ENCODE measurements at regions not wholly inside any gene's neighbourhood (a gene's known extent, or its start where the extent isn't known, plus 50 kb on each side); places are given as distances from the start of the nearest gene placed in this dataset.
A peak's percentile ranks its signal among the peaks of the same experiment; 100 is the strongest.

DNA sequence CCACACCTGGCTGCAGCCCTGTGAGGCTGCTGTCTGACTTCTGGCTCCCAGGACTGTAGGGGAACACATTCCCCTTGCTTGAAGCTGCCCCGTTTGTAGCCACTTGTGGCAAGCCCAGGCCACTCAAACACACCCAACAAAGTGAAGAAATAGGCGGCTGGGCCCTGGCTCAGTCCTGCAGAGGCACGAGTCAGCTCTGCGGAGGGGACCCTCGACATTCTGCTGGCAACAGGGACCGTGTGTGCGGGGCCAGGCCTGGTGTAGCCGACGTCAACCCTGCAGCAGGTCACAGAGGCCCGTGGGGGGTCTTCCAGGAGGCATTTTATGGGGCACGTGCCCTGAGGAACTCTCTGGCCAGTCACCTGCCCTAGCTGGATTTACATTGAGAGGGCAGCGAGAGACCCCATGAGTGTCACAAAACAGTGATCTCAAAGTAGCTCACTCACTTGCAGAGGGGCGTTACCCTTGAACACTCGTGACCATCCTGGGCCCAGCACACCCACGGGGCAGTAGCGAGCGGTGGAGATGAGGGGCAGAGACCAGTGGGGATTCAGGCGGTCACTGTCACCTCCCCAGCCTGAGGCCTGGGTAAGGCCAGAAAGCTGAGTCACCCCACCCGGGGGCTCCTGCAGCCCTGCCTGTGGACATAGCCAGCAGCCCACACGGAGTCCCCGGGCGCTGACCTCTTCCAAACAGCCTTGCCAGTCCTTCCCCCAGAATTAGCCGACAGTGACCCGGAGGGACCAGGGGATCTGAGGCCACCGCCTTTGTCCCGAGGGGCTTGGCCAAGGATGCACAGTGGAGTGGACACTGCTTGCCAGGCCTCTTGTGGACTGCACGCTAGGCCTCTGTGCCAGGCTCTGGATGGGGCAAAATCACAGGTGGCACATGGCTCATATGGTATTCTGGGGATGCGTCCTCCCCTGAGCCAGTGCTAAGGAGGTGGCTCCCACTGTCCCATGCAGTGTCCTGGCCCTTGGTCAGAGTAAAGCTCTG is 139.5 kb downstream of the CTTN start:
- intact Hi-C loops (cut with DNase I, micrococcal nuclease) = no loop called here
- ATAC-seq (no peak), DNase-seq (peak in 2 of 3 donors; percentile 23 to 34)

GRCh38 chr11:70538641-70539359 is 140.5 kb downstream of the CTTN start:
- no peaks in the 10 kb centered on the region for H3K9me3 ChIP-seq
- H3K36me3 ChIP-seq (ENCODE audit: low read depth) = no peaks in the 10 kb centered on the region
- ATAC-seq (no peak), DNase-seq (peak in 2 of 3 donors; percentile 19 to 24)
- intact Hi-C loops (cut with DNase I, micrococcal nuclease) = no loop called here
- H3K4me1 ChIP-seq (ENCODE audit: low read depth) = peaks cover 4% of the 10 kb centered on the region
- no peak overlapping the region for H3K4me3 ChIP-seq
- TF ChIP-seq CTCF (IDR thresholded peaks at IDR 0.05) = no peak

More for the DNA sequence above, 139.5 kb downstream of the CTTN start:
- Histone ChIP-seq H3K9me3 (no peaks in the 10 kb centered on the region), H3K4me1 (ENCODE audit: low read depth) (peaks cover 4% of the 10 kb centered on the region), H3K4me3 (no peak overlapping the region), H3K36me3 (ENCODE audit: low read depth) (no peaks in the 10 kb centered on the region)
- no peak for TF ChIP-seq CTCF (IDR thresholded peaks at IDR 0.05)

DNA sequence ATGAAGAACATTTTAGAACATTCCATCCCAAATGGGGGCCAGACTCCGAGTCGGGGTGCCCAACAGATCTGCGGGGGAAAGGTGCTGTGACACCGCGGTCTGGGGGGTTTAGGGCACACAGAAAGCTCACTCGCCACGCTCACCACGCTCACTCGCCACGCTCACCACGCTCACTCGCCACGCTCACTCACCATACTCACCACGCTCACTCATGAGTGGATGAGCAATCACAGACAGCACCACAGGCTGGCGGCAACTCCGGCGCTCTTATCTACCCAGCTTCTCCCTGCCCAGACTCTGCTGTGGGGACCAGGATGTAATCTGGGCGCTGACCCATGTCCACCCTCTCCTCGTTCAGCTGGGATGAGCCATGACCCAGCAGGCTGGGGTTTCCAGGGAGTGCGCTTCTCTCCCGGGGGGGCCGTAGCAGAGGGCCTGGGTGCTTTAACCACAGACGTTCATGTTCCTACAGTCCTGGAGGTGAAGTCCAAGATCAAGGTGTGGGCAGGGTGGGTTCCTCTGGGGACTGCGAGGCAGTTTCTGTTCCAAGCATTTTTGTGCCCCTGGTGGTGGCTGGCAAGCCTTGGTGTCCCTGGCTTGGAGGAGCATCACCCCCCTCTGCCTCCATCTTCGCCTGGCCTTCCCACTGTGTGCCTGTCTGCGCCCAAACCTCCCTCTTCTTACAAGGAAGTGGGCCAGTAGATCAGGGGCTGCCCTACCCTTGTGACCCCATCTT is 141.2 kb downstream of the CTTN start:
- Histone ChIP-seq H3K9me3 (no peaks in the 10 kb centered on the region), H3K4me1 (ENCODE audit: low read depth) (peaks cover 4% of the 10 kb centered on the region), H3K36me3 (ENCODE audit: low read depth) (no peaks in the 10 kb centered on the region), H3K4me3 (no peak overlapping the region)
- DNase-seq (peak in 2 of 3 donors; percentile 6 to 31), ATAC-seq (no peak)
- no peak for TF ChIP-seq CTCF (IDR thresholded peaks at IDR 0.05)
- intact Hi-C loops (cut with DNase I, micrococcal nuclease) = no loop called here

DNA sequence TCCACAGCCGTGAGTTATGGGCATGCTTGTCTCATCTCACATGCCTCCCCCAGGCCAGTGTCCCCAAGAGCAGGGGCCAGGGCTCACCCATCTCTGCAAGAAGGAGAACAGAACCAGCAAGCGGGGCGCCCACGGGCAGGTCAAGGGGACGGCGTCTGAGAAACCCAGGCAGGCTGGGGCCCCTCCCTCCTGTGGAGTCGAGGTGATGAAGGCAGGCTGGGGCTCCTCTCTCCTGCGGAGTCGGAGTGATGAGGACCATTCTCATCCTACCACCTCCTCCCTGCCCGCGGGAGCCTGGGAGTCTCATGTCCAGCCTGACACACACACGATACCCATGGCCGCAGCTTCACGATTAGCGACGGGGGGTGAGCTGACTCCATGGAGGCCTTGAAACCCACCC is 141.9 kb downstream of the CTTN start:
- intact Hi-C loops (cut with DNase I, micrococcal nuclease) = no loop called here
- ATAC-seq (no peak), DNase-seq (peak in 2 of 3 donors; percentile 1 to 22)
- Histone ChIP-seq H3K9me3 (no peaks in the 10 kb centered on the region), H3K36me3 (ENCODE audit: low read depth) (no peaks in the 10 kb centered on the region), H3K4me1 (ENCODE audit: low read depth) (peaks cover 4% of the 10 kb centered on the region), H3K4me3 (no peak overlapping the region)
- no peak for TF ChIP-seq CTCF (IDR thresholded peaks at IDR 0.05)

- no peak for TF ChIP-seq CTCF (IDR thresholded peaks at IDR 0.05)
- H3K4me1 ChIP-seq (ENCODE audit: low read depth) = peaks cover 3% of the 10 kb centered on the region
- no peaks in the 10 kb centered on the region for H3K9me3 ChIP-seq
- intact Hi-C loops (cut with DNase I, micrococcal nuclease) = no loop called here
- H3K4me3 ChIP-seq = no peak overlapping the region
- DNase-seq (peak in 2 of 3 donors; percentile 3 to 10), ATAC-seq (no peak)
- H3K36me3 ChIP-seq (ENCODE audit: low read depth) = no peaks in the 10 kb centered on the region
Measured at GRCh38 chr11:70541176-70541575, 142.8 kb downstream of the CTTN start.

All from mucosa of descending colon (tissue), 3 donors.